HCT116 (cell line): ENCODE measurements at regions not wholly inside any gene's neighbourhood (a gene's known extent, or its start where the extent isn't known, plus 50 kb on each side); places are given as distances from the start of the nearest gene placed in this dataset.

Experiments
- ATAC-seq: fragments of 200-7000 bp; cut with Tn5 transposase; 2 replicates; pipeline ENCODE4 v1.9.1; 2020; ENCODE audit warnings: mild to moderate bottlenecking, moderate library complexity
- BruUV-seq: library from RNA; stranded (reverse); fragments of 400-500 nt; replicated peaks from 2 replicates; lab custom pipeline; 2021; lab: Mats Ljungman, UMichigan
- CTCF ChIA-PET: fragments of 300-600 bp; sonication (Branson Sonifier 250); formaldehyde crosslinking; loops from one replicate; lab custom pipeline; 2021; ENCODE audit warnings: antibody characterized with exemption; lab: Charles Lee
- POLR2A ChIA-PET: fragments of 300-600, 350-600 bp; sonication (Branson Sonifier 250); formaldehyde crosslinking; loops from one replicate; lab custom pipeline; 2021; ENCODE audit warnings: antibody characterized with exemption; lab: Charles Lee
- RAD21 ChIA-PET, 2 experiments: fragments of 300-600 bp; sonication (Branson Sonifier 250); formaldehyde crosslinking; loops; one replicate each; lab custom pipeline; 2023; ENCODE audit warnings: low total read pairs in 2 of 2; ENCODE audit not compliant: uncharacterized antibody in 2 of 2, unreplicated experiment in 2 of 2, low non-redundant PET in 1 of 2; lab: Charles Lee
- DNase-seq: peaks from one replicate; pipeline ENCODE4 v3.0.0-alpha.2; 2010; ENCODE audit warnings: low read depth, low spot score
- H2AFZ ChIP-seq: fragments of 200-600 bp; shearing (Covaris generic), sonication (generic); 2 replicates; pipeline ENCODE4 v1.6.1; 2017; ENCODE audit warnings: low read depth, mixed run types, mixed read lengths, antibody characterized with exemption, low read length; ENCODE audit not compliant: poor library complexity, severe bottlenecking
- H3K27ac ChIP-seq: 2 replicates; pipeline ENCODE4 v1.5.1; 2012; ENCODE audit warnings: low read depth, low read length
- H3K27me3 ChIP-seq: fragments of 200-600 bp; sonication (generic); 2 replicates; pipeline ENCODE4 v1.6.1; 2016; ENCODE audit warnings: mixed run types, low read length, mixed read lengths; ENCODE audit not compliant: insufficient read depth
- H3K36me3 ChIP-seq, 2 experiments: fragments of 200-500 bp in 1 of 2; fragments of 200-600 bp in 1 of 2; sonication (Bioruptor generic) in 1 of 2; sonication (generic) in 1 of 2; 2 replicates each; pipeline versions ENCODE4 v1.5.1 to v1.6.1; 2014 to 2016; ENCODE audit warnings: low read length in 2 of 2, inconsistent platforms in 1 of 2, mixed read lengths in 1 of 2, mixed run types in 1 of 2; ENCODE audit not compliant: insufficient read depth in 2 of 2, control insufficient read depth in 1 of 2
- H3K4me1 ChIP-seq, 2 experiments: fragments of 200-600 bp in 1 of 2; sonication (generic) in 1 of 2; 2 replicates each; pipeline versions ENCODE4 v1.5.1 to v1.6.1; 2012 to 2017; ENCODE audit warnings: low read length in 2 of 2, inconsistent platforms in 1 of 2, mild to moderate bottlenecking in 1 of 2, mixed read lengths in 1 of 2, mixed run types in 1 of 2, moderate library complexity in 1 of 2; ENCODE audit not compliant: insufficient read depth in 2 of 2, control insufficient read depth in 1 of 2
- H3K4me2 ChIP-seq: fragments of 200-600 bp; sonication (generic); 2 replicates; pipeline ENCODE4 v1.6.1; 2017; ENCODE audit warnings: mixed run types, low read length, mixed read lengths
- H3K4me3 ChIP-seq, 2 experiments: fragments of 200-600 bp in 1 of 2; sonication (generic) in 1 of 2; replicated peaks in 1 of 2; 2 replicates each; pipeline ENCODE4 v1.5.1; 2011 to 2016; ENCODE audit warnings: low read length in 2 of 2, control low read depth in 1 of 2, low read depth in 1 of 2, mild to moderate bottlenecking in 1 of 2, mixed read lengths in 1 of 2, mixed run types in 1 of 2
- H3K79me2 ChIP-seq: fragments of 200-600 bp; sonication (generic); 2 replicates; pipeline ENCODE4 v1.6.1; 2017; ENCODE audit warnings: mild to moderate bottlenecking, mixed run types, low read length, moderate library complexity, mixed read lengths; ENCODE audit not compliant: insufficient read depth
- H3K9ac ChIP-seq: fragments of 200-600 bp; sonication (generic); 2 replicates; pipeline ENCODE4 v1.6.1; 2016; ENCODE audit warnings: low read length, mixed read lengths
- H3K9me2 ChIP-seq: fragments of 200-600 bp; sonication (generic), shearing (Covaris generic); 2 replicates; pipeline ENCODE4 v1.6.1; 2017; ENCODE audit warnings: mixed run types, mild to moderate bottlenecking, moderate library complexity; ENCODE audit not compliant: insufficient read depth
- H3K9me3 ChIP-seq, 2 experiments: fragments of 200-500 bp in 1 of 2; fragments of 200-600 bp in 1 of 2; sonication (Bioruptor generic) in 1 of 2; sonication (generic) in 1 of 2; 2 replicates each; pipeline ENCODE4 v1.6.1; 2014 to 2017; ENCODE audit warnings: low read length in 2 of 2, mixed read lengths in 2 of 2, inconsistent platforms in 1 of 2, low read depth in 1 of 2, mild to moderate bottlenecking in 1 of 2, mixed run types in 1 of 2, moderate library complexity in 1 of 2; ENCODE audit not compliant: control insufficient read depth in 1 of 2, insufficient read depth in 1 of 2
- H4K20me1 ChIP-seq: fragments of 200-600 bp; sonication (generic), shearing (Covaris generic); 2 replicates; pipeline ENCODE4 v1.6.1; 2017; ENCODE audit warnings: mixed run types, mild to moderate bottlenecking, moderate library complexity; ENCODE audit not compliant: insufficient read depth
- CBX3 ChIP-seq: IDR thresholded peaks from 2 replicates; pipeline ENCODE4 v1.6.1; 2012; ENCODE audit warnings: low read depth
- CEBPB ChIP-seq: IDR thresholded peaks from 2 replicates; pipeline ENCODE4 v1.6.1; 2012; ENCODE audit warnings: low read depth
- EGR1 ChIP-seq: IDR thresholded peaks from 2 replicates; pipeline ENCODE4 v1.6.1; 2012; ENCODE audit warnings: low read depth
- EZH2 ChIP-seq: fragments of 200-600 bp; sonication (generic); IDR thresholded peaks from 2 replicates; pipeline ENCODE4 v1.6.1; 2017; ENCODE audit warnings: antibody characterized with exemption, mixed run types
- EZH2phosphoT487 ChIP-seq: fragments of 200-600 bp; IDR thresholded peaks from 2 replicates; pipeline ENCODE4 v1.6.1; 2018; ENCODE audit warnings: antibody characterized with exemption, borderline replicate concordance
- FOSL1 ChIP-seq: IDR thresholded peaks from 2 replicates; pipeline ENCODE4 v1.6.1; 2012; ENCODE audit warnings: low read depth
- JUND ChIP-seq: IDR thresholded peaks from 2 replicates; pipeline ENCODE4 v1.6.1; 2012
- POLR2A ChIP-seq: IDR thresholded peaks from 2 replicates; pipeline ENCODE4 v1.7.0; 2011; ENCODE audit warnings: borderline replicate concordance; ENCODE audit not compliant: insufficient read depth, insufficient read length; ENCODE audit errors: extremely low read depth
- POLR2AphosphoS5 ChIP-seq: IDR thresholded peaks from 2 replicates; pipeline ENCODE4 v1.6.1; 2011; ENCODE audit warnings: mild to moderate bottlenecking, low read depth, low read length, moderate library complexity
- RAD21 ChIP-seq: IDR thresholded peaks from 2 replicates; pipeline ENCODE4 v1.6.1; 2012; ENCODE audit warnings: low read depth, mild to moderate bottlenecking
- SIN3A ChIP-seq: IDR thresholded peaks from 2 replicates; pipeline ENCODE4 v1.6.1; 2012; ENCODE audit warnings: low read depth
- SP1 ChIP-seq: IDR thresholded peaks from 2 replicates; pipeline ENCODE4 v1.6.1; 2012; ENCODE audit warnings: low read depth
- SRF ChIP-seq: IDR thresholded peaks from 2 replicates; pipeline ENCODE4 v1.6.1; 2012; ENCODE audit warnings: low read depth
- TCF7L2 ChIP-seq: IDR thresholded peaks from 2 replicates; pipeline ENCODE4 v1.7.0; 2011; ENCODE audit warnings: borderline replicate concordance, inconsistent platforms; ENCODE audit not compliant: insufficient read depth, insufficient read length; ENCODE audit errors: extremely low read depth
- YY1 ChIP-seq: IDR thresholded peaks from 2 replicates; pipeline ENCODE4 v1.6.1; 2011; ENCODE audit warnings: low read length, low read depth, moderate library complexity, mild to moderate bottlenecking; ENCODE audit not compliant: insufficient replicate concordance; ENCODE audit errors: extremely low read depth
- ZFX ChIP-seq: fragments of 450-650 bp; IDR thresholded peaks from 2 replicates; pipeline ENCODE4 v1.6.1; 2017
- intact Hi-C: fragments of 100-400 bp; cut with micrococcal nuclease; formaldehyde crosslinking; loops from 2 replicates; pipeline ENCODE4 v1.10.0; 2022
- TF ChIP-seq, protein P1 (sequence below), 3 experiments: fragments of 200-600 bp in 1 of 3; sonication (generic) in 1 of 3; IDR thresholded peaks in 2 of 3; conservative IDR thresholded peaks in 1 of 3; 2 replicates each; pipeline ENCODE4 v1.5.1; 2012 to 2017; ENCODE audit warnings: low read depth in 2 of 3, low read length in 2 of 3, antibody characterized with exemption in 1 of 3, borderline replicate concordance in 1 of 3, control low read depth in 1 of 3, mild to moderate bottlenecking in 1 of 3, mixed read lengths in 1 of 3, mixed run types in 1 of 3, moderate library complexity in 1 of 3; ENCODE audit not compliant: insufficient read depth in 1 of 3
- TF ChIP-seq, protein P2 (sequence below): IDR thresholded peaks from 2 replicates; pipeline ENCODE4 v1.6.1; 2012; ENCODE audit warnings: low read depth
- TF ChIP-seq, protein P3 (sequence below): IDR thresholded peaks from 2 replicates; pipeline ENCODE4 v1.6.1; 2011; ENCODE audit warnings: mild to moderate bottlenecking, low read length, moderate library complexity; ENCODE audit not compliant: insufficient replicate concordance; ENCODE audit errors: extremely low read depth
- TF ChIP-seq, protein P4 (sequence below): IDR thresholded peaks from 2 replicates; pipeline ENCODE4 v1.6.1; 2012

DNA sequence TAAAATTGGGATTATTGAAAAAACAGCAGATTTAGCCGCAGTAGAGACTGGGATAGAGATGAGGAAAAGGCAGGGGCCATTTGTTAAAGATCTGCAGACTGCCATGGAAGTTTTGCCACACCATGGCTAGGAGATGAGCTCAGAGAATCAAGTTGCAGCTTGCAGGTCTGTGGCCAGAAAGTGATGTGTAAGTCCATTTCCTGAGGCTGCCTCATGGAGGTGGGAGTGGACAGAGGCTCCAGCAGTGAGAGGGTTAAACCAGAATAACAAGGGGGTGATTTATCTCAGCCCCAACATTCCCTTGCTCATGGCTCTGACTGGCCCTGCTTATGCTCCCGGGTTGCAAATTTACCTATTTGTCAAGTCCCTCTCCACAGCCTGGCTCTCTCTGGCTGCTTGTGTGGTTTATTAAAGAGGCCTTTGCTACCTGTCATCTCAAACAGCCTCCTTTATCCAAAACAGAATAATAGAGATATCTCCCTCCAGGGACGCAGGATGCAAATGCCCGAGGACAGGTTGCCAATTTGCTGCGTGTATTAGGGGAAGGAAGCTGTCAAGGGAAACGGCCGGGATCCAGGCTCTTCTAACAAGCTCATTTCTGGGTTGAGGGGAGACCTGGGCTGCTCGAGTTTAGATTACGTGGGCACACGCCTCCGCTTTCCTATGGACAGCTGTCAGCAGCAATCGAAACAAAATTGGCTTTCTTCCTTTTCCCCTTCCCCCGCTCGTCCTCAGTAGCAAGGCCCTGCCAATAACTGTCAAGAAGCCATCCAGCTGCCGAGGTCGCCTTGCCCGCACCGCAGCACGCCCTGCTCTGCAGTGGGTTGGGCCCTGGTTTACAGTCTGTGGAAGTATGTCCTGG is 72.8 kb upstream of the PITX1 start:
- Histone ChIP-seq H3K27ac (no peak overlapping the region), H3K9ac (no peak overlapping the region), H3K9me3 (no peaks in the 10 kb centered on the region), H3K27me3 (no peaks in the 10 kb centered on the region), H3K4me1 (peaks cover 0 to 13% of the 10 kb centered on the region in 2 experiments; a peak in 1 of 4 replicates), H3K79me2 (no peaks in the 10 kb centered on the region), H3K4me2 (no peak overlapping the region), H3K36me3 (no peaks in the 10 kb centered on the region), H3K4me3 (no peak overlapping the region), H4K20me1 (no peaks in the 10 kb centered on the region), H2AFZ (no peak overlapping the region), H3K9me2 (no peaks in the 10 kb centered on the region)
- intact Hi-C loops: no loop called here
- RAD21 ChIA-PET: no interaction called here
- POLR2A ChIA-PET: no interaction called here
- DNase-seq (no peak), ATAC-seq (no peak)
- CTCF ChIA-PET: no interaction called here
- BruUV-seq: no TSS peak
- no peak for TF ChIP-seq EGR1
- no peak for TF ChIP-seq SRF
- no peak for TF ChIP-seq FOSL1
- TF ChIP-seq RAD21: no peak
- no peak for TF ChIP-seq CBX3
- TF ChIP-seq SP1: no peak
- TF ChIP-seq, protein P1, sequence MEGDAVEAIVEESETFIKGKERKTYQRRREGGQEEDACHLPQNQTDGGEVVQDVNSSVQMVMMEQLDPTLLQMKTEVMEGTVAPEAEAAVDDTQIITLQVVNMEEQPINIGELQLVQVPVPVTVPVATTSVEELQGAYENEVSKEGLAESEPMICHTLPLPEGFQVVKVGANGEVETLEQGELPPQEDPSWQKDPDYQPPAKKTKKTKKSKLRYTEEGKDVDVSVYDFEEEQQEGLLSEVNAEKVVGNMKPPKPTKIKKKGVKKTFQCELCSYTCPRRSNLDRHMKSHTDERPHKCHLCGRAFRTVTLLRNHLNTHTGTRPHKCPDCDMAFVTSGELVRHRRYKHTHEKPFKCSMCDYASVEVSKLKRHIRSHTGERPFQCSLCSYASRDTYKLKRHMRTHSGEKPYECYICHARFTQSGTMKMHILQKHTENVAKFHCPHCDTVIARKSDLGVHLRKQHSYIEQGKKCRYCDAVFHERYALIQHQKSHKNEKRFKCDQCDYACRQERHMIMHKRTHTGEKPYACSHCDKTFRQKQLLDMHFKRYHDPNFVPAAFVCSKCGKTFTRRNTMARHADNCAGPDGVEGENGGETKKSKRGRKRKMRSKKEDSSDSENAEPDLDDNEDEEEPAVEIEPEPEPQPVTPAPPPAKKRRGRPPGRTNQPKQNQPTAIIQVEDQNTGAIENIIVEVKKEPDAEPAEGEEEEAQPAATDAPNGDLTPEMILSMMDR (IDR thresholded peaks at IDR 0.05 in 2 of 3, conservative IDR thresholded peaks at IDR 0.05 in 1 of 3; ENCODE audit: borderline replicate concordance in 1 of 3, insufficient read depth in 1 of 3, low read depth in 2 of 3, low read length in 2 of 3): no peak
- no peak for TF ChIP-seq ZFX
- TF ChIP-seq EZH2: no peak
- TF ChIP-seq, protein P2, sequence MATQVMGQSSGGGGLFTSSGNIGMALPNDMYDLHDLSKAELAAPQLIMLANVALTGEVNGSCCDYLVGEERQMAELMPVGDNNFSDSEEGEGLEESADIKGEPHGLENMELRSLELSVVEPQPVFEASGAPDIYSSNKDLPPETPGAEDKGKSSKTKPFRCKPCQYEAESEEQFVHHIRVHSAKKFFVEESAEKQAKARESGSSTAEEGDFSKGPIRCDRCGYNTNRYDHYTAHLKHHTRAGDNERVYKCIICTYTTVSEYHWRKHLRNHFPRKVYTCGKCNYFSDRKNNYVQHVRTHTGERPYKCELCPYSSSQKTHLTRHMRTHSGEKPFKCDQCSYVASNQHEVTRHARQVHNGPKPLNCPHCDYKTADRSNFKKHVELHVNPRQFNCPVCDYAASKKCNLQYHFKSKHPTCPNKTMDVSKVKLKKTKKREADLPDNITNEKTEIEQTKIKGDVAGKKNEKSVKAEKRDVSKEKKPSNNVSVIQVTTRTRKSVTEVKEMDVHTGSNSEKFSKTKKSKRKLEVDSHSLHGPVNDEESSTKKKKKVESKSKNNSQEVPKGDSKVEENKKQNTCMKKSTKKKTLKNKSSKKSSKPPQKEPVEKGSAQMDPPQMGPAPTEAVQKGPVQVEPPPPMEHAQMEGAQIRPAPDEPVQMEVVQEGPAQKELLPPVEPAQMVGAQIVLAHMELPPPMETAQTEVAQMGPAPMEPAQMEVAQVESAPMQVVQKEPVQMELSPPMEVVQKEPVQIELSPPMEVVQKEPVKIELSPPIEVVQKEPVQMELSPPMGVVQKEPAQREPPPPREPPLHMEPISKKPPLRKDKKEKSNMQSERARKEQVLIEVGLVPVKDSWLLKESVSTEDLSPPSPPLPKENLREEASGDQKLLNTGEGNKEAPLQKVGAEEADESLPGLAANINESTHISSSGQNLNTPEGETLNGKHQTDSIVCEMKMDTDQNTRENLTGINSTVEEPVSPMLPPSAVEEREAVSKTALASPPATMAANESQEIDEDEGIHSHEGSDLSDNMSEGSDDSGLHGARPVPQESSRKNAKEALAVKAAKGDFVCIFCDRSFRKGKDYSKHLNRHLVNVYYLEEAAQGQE: no peak
- TF ChIP-seq TCF7L2: no peak
- TF ChIP-seq, protein P3, sequence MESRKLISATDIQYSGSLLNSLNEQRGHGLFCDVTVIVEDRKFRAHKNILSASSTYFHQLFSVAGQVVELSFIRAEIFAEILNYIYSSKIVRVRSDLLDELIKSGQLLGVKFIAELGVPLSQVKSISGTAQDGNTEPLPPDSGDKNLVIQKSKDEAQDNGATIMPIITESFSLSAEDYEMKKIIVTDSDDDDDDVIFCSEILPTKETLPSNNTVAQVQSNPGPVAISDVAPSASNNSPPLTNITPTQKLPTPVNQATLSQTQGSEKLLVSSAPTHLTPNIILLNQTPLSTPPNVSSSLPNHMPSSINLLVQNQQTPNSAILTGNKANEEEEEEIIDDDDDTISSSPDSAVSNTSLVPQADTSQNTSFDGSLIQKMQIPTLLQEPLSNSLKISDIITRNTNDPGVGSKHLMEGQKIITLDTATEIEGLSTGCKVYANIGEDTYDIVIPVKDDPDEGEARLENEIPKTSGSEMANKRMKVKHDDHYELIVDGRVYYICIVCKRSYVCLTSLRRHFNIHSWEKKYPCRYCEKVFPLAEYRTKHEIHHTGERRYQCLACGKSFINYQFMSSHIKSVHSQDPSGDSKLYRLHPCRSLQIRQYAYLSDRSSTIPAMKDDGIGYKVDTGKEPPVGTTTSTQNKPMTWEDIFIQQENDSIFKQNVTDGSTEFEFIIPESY: no peak
- TF ChIP-seq POLR2A: no peak
- TF ChIP-seq, protein P4, sequence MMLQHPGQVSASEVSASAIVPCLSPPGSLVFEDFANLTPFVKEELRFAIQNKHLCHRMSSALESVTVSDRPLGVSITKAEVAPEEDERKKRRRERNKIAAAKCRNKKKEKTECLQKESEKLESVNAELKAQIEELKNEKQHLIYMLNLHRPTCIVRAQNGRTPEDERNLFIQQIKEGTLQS: no peak
- no peak for TF ChIP-seq POLR2AphosphoS5
- no peak for TF ChIP-seq CEBPB
- TF ChIP-seq YY1: no peak
- no peak for TF ChIP-seq EZH2phosphoT487
- no peak for TF ChIP-seq SIN3A
- TF ChIP-seq JUND: no peak
